Lung (tissue), 11 donors: ENCODE measurements at regions not wholly inside any gene's neighbourhood (a gene's known extent, or its start where the extent isn't known, plus 50 kb on each side); places are given as distances from the start of the nearest gene placed in this dataset.
"Not testable (repeated sequence)": the region's sequence is repeated elsewhere in the genome, so short reads cannot be mapped to it uniquely, and the experiment has no call there.

Experiments used
- ATAC-seq: fragments of 200-7000 bp; cut with Tn5 transposase; one replicate; pipeline ENCODE4 v1.9.1; 2020; ENCODE audit warnings: moderate number of reproducible peaks; ENCODE audit not compliant: insufficient read depth, low FRiP score
- DNase-seq, 3 donors: peaks; one replicate each; pipeline ENCODE4 v3.0.0-alpha.2; 2013 to 2017
- H3K27ac ChIP-seq, 2 donors: one replicate each; pipeline ENCODE4 v1.5.1; 2013; ENCODE audit warnings: mild to moderate bottlenecking in 2 of 2, moderate library complexity in 2 of 2, control low read depth in 1 of 2, inconsistent platforms in 1 of 2, low read depth in 1 of 2, low read length in 1 of 2
- H3K27me3 ChIP-seq, 3 donors: one replicate each; pipeline ENCODE4 v1.5.1; 2013; ENCODE audit warnings: low read length in 2 of 3; ENCODE audit not compliant: control insufficient read depth in 3 of 3, insufficient read depth in 3 of 3
- H3K36me3 ChIP-seq, 4 donors: one replicate each; pipeline ENCODE4 v1.5.1; 2013; ENCODE audit warnings: low read length in 4 of 4, mild to moderate bottlenecking in 1 of 4, moderate library complexity in 1 of 4; ENCODE audit not compliant: control insufficient read depth in 4 of 4, insufficient read depth in 4 of 4
- H3K4me1 ChIP-seq, 5 donors: one replicate each; pipeline ENCODE4 v1.5.1; 2013; ENCODE audit warnings: low read length in 5 of 5, mild to moderate bottlenecking in 2 of 5, moderate library complexity in 1 of 5; ENCODE audit not compliant: control insufficient read depth in 5 of 5, insufficient read depth in 5 of 5
- H3K4me3 ChIP-seq: one replicate; pipeline ENCODE4 v1.5.1; 2013; ENCODE audit warnings: mild to moderate bottlenecking, control low read depth, moderate library complexity
- H3K9ac ChIP-seq, 2 donors: one replicate each; pipeline ENCODE4 v1.5.1; 2013; ENCODE audit warnings: low read length in 2 of 2, control low read depth in 1 of 2; ENCODE audit not compliant: insufficient read depth in 1 of 2
- H3K9me3 ChIP-seq, 4 donors: one replicate each; pipeline ENCODE4 v1.5.1; 2013; ENCODE audit warnings: low read length in 3 of 4, mild to moderate bottlenecking in 1 of 4, moderate library complexity in 1 of 4; ENCODE audit not compliant: control insufficient read depth in 4 of 4, insufficient read depth in 3 of 4
- WGBS, 2 donors: extraction: QIAGEN DNeasy Blood & Tissue Kit; methylation state at CpG; one replicate each; pipeline ENCODE4 v1.1.7; 2013; 5-methylcytosine and 5-hydroxymethylcytosine counted together
- TF ChIP-seq, protein P1 (sequence below): IDR thresholded peaks from 2 replicates; pipeline ENCODE4 v1.5.1; 2012; ENCODE audit warnings: mild to moderate bottlenecking; ENCODE audit errors: control extremely low read depth, extremely low read depth
- donor health status: control.
- donor health status: control.
- donor health status: Bipolar disorder and iron deficiency.
- donor health status: healthy.
- donor health status: DM: yes; HTN: yes; CAD: no.

DNA sequence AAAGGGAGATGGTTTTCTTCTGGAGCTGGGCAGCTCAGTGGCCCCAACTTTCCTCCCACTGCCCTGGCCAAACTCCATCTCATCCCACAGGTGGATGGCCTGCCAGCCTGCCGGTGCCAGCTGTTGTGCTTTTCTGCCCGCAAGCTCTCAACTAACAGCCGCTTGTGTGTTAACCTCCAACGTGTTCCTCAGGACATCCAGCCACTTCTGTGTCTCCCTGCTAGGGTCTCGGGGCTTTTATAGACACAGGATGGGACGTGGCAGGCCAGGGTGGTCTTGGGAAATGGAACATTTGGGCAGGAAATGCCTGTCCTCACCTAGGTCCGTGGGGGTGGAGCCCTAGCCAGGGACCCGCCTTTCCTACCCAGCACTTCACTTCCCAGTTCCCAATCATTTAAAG, 171.1 kb upstream of the RGS17 start:
- no peak for DNase-seq
- WGBS, 2 donors, result 74 to 77% methylated on average over 8 of the region's 8 CpGs

DNA sequence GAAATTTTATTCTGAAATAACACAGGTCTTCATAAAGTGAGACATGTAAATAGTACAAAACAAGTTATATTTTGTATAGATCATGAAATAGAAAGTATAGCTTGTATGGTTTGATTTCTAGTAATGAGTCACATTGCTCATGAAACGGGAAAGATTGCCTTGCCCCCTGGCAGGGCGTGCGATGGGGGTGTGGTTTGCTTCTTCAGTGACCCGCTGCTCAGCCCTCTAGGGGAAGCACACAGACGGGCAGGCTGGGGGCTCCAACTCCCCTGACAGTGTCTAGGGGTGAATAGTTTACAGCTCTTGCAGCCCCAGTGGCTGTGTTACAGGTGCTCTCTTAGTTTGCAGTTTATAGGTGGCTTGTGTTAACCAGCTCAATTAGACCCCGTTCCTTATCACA, 170.5 kb upstream of the RGS17 start:
- no peaks in the 10 kb centered on the region for H3K4me1 ChIP-seq
- ATAC-seq, result no peak
- no peak for DNase-seq
- H3K27ac ChIP-seq, result no peak overlapping the region
- H3K27me3 ChIP-seq, result no peaks in the 10 kb centered on the region
- H3K9ac ChIP-seq, result no peak overlapping the region
- whole genome bisulfite sequencing, 2 donors, result 63 to 69% methylated on average over 6 of the region's 6 CpGs
- no peaks in the 10 kb centered on the region for H3K36me3 ChIP-seq
- TF ChIP-seq, protein P1, sequence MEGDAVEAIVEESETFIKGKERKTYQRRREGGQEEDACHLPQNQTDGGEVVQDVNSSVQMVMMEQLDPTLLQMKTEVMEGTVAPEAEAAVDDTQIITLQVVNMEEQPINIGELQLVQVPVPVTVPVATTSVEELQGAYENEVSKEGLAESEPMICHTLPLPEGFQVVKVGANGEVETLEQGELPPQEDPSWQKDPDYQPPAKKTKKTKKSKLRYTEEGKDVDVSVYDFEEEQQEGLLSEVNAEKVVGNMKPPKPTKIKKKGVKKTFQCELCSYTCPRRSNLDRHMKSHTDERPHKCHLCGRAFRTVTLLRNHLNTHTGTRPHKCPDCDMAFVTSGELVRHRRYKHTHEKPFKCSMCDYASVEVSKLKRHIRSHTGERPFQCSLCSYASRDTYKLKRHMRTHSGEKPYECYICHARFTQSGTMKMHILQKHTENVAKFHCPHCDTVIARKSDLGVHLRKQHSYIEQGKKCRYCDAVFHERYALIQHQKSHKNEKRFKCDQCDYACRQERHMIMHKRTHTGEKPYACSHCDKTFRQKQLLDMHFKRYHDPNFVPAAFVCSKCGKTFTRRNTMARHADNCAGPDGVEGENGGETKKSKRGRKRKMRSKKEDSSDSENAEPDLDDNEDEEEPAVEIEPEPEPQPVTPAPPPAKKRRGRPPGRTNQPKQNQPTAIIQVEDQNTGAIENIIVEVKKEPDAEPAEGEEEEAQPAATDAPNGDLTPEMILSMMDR, result no peak
- H3K4me3 ChIP-seq, result no peak overlapping the region
- no peaks in the 10 kb centered on the region for H3K9me3 ChIP-seq

More for the DNA sequence above, 171.1 kb upstream of the RGS17 start:
- TF ChIP-seq, protein P1, result no peak
- H3K9me3 ChIP-seq, result no peaks in the 10 kb centered on the region
- no peak overlapping the region for H3K9ac ChIP-seq
- no peak overlapping the region for H3K4me3 ChIP-seq
- H3K36me3 ChIP-seq, result no peaks in the 10 kb centered on the region
- no peaks in the 10 kb centered on the region for H3K27me3 ChIP-seq
- H3K27ac ChIP-seq, result no peak overlapping the region
- H3K4me1 ChIP-seq, result no peaks in the 10 kb centered on the region
- ATAC-seq, result no peak

DNA sequence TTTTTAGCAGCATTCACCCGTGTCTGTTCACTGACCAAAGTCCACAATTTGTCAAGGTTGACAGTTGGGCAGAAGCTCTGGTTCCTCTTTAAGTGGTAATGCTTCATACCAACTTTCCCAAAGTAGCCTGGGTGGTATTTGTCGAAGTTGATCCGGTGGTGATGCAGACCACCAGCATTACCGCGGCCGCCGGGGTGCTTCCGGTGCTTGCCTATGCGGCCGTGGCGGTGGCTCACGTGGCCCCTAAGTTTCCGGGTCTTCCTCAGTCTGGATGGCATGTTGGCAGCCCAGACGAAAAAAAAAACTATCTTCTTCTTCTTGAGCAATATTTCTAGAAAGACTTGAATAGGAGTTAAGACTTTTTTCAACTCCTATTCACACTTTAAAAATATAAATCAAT, 151.4 kb upstream of the RGS17 start:
- not testable (repeated sequence) for DNase-seq, H3K36me3 ChIP-seq, H3K4me3 ChIP-seq, H3K9me3 ChIP-seq, H3K4me1 ChIP-seq, H3K27me3 ChIP-seq, H3K27ac ChIP-seq, H3K9ac ChIP-seq, ATAC-seq
- 91 to 92% methylated on average over 14 of the region's 14 CpGs for WGBS, 2 donors

DNA sequence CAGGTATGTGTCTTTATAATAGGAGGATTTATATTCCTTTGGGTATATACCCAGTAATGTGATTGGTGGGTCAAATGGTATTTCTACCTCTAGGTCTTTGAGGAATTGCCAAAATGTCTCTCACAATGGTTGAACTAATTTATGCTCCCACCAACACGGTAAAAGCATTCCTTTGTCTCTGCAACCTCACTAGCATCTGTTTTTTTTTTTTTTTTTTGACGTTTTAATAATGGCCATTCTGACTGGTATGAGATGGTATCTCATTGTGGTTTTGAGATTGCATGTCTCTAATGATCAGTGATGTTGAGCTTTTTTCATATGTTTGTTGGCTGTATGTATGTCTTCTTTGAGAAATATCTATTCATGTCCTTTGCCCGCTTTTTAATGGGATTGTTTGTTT, 144.9 kb upstream of the RGS17 start:
- WGBS, 2 donors, result 77 to 81% methylated on average over 3 of the region's 3 CpGs
- Histone ChIP-seq H3K4me1 (no peaks in the 10 kb centered on the region), H3K27me3 (no peaks in the 10 kb centered on the region), H3K9me3 (no peaks in the 10 kb centered on the region), H3K36me3 (no peaks in the 10 kb centered on the region), H3K4me3 (no peak overlapping the region), H3K27ac (no peak overlapping the region), H3K9ac (no peak overlapping the region)
- TF ChIP-seq, protein P1, result no peak
- ATAC-seq (no peak), DNase-seq (no peak)
